Activated naive CD8-positive, alpha-beta T cell treated with anti-CD3 and anti-CD28 coated beads, Interleukin-2, amount 50 U/mL, for 16 hours (primary cell): ENCODE measurements at regions not wholly inside any gene's neighbourhood (a gene's known extent, or its start where the extent isn't known, plus 50 kb on each side); places are given as distances from the start of the nearest gene placed in this dataset.

Experiments
- DNase-seq: peaks from one replicate; pipeline ENCODE4 v3.0.0-alpha.2; 2020; ENCODE audit warnings: low read depth, low spot score

- DNase-seq, result no peak
Measured at GRCh38 chr15:94008104-94009074, 223.0 kb upstream of the MCTP2 start.

- no peak for DNase-seq
Measured at GRCh38 chr15:94004697-94005096, 226.7 kb upstream of the MCTP2 start.

GRCh38 chr15:94002041-94002440, 229.3 kb upstream of the MCTP2 start:
- no peak for DNase-seq

- no peak for DNase-seq
Measured at GRCh38 chr15:94001255-94001801, 230.0 kb upstream of the MCTP2 start.

- no peak for DNase-seq
Measured at GRCh38 chr15:94000606-94001005, 230.8 kb upstream of the MCTP2 start.

- no peak for DNase-seq
Measured at GRCh38 chr15:93997071-93997658, 234.2 kb upstream of the MCTP2 start.

GRCh38 chr15:93989440-93989998, 241.8 kb upstream of the MCTP2 start:
- no peak for DNase-seq

- DNase-seq, result no peak
Measured at GRCh38 chr15:93987068-93987467, 244.3 kb upstream of the MCTP2 start.

GRCh38 chr15:93986400-93986984, 244.9 kb upstream of the MCTP2 start:
- DNase-seq, result no peak

- no peak for DNase-seq
Measured at GRCh38 chr15:93985925-93986324, 245.4 kb upstream of the MCTP2 start.

GRCh38 chr15:93985176-93985575, 246.2 kb upstream of the MCTP2 start:
- no peak for DNase-seq

- DNase-seq, result no peak
Measured at GRCh38 chr15:93983526-93983925, 247.8 kb upstream of the MCTP2 start.

- DNase-seq, result no peak
Measured at GRCh38 chr15:93982226-93982727, 249.1 kb upstream of the MCTP2 start.

GRCh38 chr15:93981706-93982105, 249.7 kb upstream of the MCTP2 start:
- no peak for DNase-seq

- DNase-seq, result no peak
Measured at GRCh38 chr15:93980261-93980911, 251.0 kb upstream of the MCTP2 start.

- no peak for DNase-seq
Measured at GRCh38 chr15:93974804-93975481, 256.4 kb upstream of the MCTP2 start.

- DNase-seq, result no peak
Measured at GRCh38 chr15:93973287-93973686, 258.1 kb upstream of the MCTP2 start.

- DNase-seq, result no peak
Measured at GRCh38 chr15:93968773-93969172, 262.6 kb upstream of the MCTP2 start.

GRCh38 chr15:93965304-93965908, 266.0 kb upstream of the MCTP2 start:
- no peak for DNase-seq

- DNase-seq, result no peak
Measured at GRCh38 chr15:93954985-93955571, 276.3 kb upstream of the MCTP2 start.
